Spinal cord (tissue), 9 donors: ENCODE measurements at regions not wholly inside any gene's neighbourhood (a gene's known extent, or its start where the extent isn't known, plus 50 kb on each side); places are given as distances from the start of the nearest gene placed in this dataset.

ENCODE experiments used
- DNase-seq, 6 donors: peaks; one replicate each; pipeline versions ENCODE4 v3.0.0 to v3.0.0-alpha.2; 2013 to 2015; ENCODE audit warnings: low spot score in 6 of 6, low read depth in 4 of 6
- H3K27ac ChIP-seq: one replicate; pipeline ENCODE4 v1.5.1; 2013; ENCODE audit warnings: low read depth, low read length, control low read depth
- H3K27me3 ChIP-seq: one replicate; pipeline ENCODE4 v1.6.1; 2013; ENCODE audit warnings: low read length; ENCODE audit not compliant: control insufficient read depth, insufficient read depth
- H3K36me3 ChIP-seq: one replicate; pipeline ENCODE4 v1.6.1; 2013; ENCODE audit warnings: low read length; ENCODE audit not compliant: control insufficient read depth, insufficient read depth
- H3K4me1 ChIP-seq: one replicate; pipeline ENCODE4 v1.6.1; 2013; ENCODE audit warnings: low read length; ENCODE audit not compliant: control insufficient read depth, insufficient read depth
- H3K4me3 ChIP-seq: one replicate; pipeline ENCODE4 v1.5.1; 2013; ENCODE audit warnings: low read depth, low read length, control low read depth
- H3K9me3 ChIP-seq: one replicate; pipeline ENCODE4 v1.6.1; 2013; ENCODE audit warnings: low read length; ENCODE audit not compliant: control insufficient read depth, insufficient read depth
- WGBS: methylation state at CpG from one replicate; pipeline ENCODE4 v1.1.5; 2013; ENCODE audit warnings: missing lambda C conversion rate; ENCODE audit not compliant: insufficient coverage; 5-methylcytosine and 5-hydroxymethylcytosine counted together
- donor health status: healthy.

DNA sequence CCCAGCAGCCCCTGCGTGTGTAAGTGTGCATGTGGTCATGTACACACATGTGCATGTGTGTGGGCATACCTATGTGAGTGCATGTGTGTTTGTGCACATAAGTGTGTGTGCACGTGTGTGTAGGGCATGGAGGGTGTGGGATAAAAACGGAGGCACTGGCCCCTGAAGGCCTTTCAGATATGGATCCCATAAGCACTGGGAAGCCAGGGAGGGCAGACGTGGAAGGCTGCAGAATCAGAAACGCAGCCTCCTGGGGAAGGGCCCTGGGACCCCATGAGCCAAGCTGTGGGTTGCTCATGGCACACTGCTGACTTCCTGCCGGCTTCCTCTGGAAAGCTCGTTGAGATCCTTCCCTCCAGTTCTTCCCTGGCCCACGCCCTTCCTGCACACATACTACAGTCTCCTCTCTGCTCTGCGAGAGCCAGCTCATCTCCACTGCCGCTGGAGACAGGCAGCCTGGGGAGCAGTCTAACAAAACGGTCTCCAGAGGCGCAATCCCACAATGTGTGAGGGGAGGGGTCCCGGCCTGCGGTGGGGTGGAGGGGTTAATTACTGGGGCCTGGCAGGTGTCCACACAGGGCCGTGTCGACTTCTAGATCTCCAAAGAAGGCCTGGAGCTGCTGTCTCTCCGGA is 435.2 kb upstream of the B3GAT1 start:
- 54% methylated on average over 16 of the region's 17 CpGs for WGBS
- no peaks in the 10 kb centered on the region for H3K27me3 ChIP-seq
- H3K9me3 ChIP-seq, result no peaks in the 10 kb centered on the region
- H3K27ac ChIP-seq, result no peak overlapping the region
- H3K4me3 ChIP-seq, result no peak overlapping the region
- H3K4me1 ChIP-seq, result peaks cover 22% of the 10 kb centered on the region
- DNase-seq, result no peak
- no peaks in the 10 kb centered on the region for H3K36me3 ChIP-seq

DNA sequence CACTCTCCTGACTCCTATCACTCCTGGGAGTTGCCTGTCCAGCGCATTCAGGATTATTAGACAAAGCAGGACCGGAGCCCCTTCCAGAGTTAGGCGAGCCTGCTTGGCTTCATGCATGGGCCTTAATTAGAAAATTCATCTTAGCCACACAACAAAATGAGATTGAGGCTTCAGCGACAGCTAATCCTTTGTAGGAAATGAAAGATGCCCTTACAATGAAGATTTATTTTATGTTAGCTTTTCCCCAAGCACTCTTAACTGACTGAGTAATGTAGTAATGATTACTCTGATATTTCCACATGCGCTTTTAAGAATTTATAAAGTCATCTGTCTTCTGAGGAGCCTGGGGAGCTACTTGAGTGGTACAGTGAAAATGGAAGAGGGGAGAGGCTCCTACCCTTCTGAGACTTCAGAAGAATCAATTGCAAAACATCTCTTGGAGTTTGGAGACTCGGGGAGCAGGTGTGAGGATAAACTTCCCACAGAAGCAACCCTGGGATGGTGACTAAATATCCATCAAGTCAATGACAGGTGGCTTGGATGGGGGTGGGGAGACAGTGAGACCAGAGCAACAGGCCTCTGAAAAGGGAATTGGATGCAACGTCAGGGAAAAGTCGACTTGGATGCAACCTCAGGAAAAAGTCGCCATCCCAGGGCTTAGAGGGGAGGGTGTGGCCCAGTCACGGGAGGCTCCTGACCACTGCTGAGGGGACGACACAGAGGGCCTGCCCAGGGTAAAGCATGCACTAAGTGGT is 434.5 kb upstream of the B3GAT1 start:
- WGBS, result 72% methylated on average over 6 of the region's 11 CpGs
- no peak overlapping the region for H3K4me3 ChIP-seq

DNA sequence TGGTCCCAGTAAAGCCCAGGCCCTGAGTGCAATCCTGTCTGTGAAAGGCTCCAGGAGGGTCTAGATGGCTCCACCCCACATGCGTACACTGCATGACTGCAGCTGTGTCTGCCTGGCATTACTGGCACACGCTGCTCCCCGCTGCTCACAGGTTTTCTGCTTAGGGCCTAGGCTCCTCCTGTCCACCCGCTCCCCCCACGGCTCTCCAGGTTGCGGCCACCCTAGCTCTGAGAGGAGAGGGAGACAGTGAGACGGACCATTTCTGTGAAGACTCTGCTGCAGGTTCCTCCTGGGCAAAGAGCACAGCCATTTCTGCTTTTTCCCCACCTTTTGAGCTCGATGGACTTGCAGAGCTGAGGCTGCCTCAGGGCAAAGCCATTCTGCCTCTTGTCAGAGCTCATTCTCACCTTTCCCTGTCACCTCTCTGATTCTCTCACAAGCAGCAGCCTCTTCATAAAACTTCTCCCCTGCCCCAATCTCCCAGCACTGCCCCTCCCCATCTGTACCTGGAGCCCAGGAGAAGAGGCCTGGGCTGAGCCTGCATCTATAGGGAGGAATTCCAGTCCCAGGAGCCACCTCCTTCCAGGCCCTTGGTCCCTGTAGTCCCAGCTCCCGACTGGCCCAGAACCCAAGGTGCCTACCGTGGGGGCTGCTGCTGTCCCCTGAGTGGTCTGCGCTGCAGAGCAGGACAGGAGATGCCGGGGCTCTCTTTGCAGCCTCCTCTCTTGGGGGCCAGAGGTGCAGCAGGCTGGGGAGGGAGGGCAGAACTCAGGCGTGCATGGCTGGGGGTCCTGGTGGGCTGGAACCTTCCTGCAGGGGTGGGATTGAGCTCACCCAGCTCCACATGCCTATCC is 433.7 kb upstream of the B3GAT1 start:
- H3K9me3 ChIP-seq, result no peaks in the 10 kb centered on the region
- WGBS, result 84% methylated on average over 10 of the region's 13 CpGs
- H3K36me3 ChIP-seq, result no peaks in the 10 kb centered on the region
- peak in 1 of 6 donors; percentile 43 for DNase-seq
- H3K4me3 ChIP-seq, result no peak overlapping the region
- H3K27ac ChIP-seq, result no peak overlapping the region
- no peaks in the 10 kb centered on the region for H3K27me3 ChIP-seq
- H3K4me1 ChIP-seq, result peaks cover 22% of the 10 kb centered on the region

More for the DNA sequence above, 434.5 kb upstream of the B3GAT1 start:
- DNase-seq, result peak in 1 of 6 donors; percentile 91
- H3K27ac ChIP-seq, result no peak overlapping the region
- H3K9me3 ChIP-seq, result no peaks in the 10 kb centered on the region
- H3K36me3 ChIP-seq, result no peaks in the 10 kb centered on the region
- H3K27me3 ChIP-seq, result no peaks in the 10 kb centered on the region
- H3K4me1 ChIP-seq, result peaks cover 22% of the 10 kb centered on the region

DNA sequence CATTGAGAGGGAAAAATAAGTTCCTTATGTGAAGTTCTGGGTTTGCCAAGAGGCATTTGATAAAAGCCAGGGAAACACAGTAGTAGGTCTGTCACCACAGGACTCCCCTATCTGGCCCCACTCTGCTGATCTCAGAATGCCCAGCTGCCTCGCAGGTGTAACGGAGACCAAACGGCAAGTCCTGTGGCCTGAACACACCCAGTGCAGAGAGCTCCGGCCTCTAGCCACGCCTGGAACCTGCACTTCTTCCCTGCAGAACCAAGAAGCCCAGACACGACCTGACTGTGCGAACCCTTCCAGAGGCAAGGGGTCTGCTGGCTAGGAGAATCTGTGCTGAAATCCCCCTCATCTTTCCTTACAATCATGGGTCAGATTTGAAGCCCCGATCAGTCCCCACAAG is 432.8 kb upstream of the B3GAT1 start:
- Histone ChIP-seq H3K36me3 (no peaks in the 10 kb centered on the region), H3K4me1 (peaks cover 22% of the 10 kb centered on the region), H3K27me3 (no peaks in the 10 kb centered on the region), H3K27ac (no peak overlapping the region), H3K4me3 (no peak overlapping the region), H3K9me3 (no peaks in the 10 kb centered on the region)
- DNase-seq, result no peak
- 87% methylated on average over 8 of the region's 8 CpGs for WGBS

DNA sequence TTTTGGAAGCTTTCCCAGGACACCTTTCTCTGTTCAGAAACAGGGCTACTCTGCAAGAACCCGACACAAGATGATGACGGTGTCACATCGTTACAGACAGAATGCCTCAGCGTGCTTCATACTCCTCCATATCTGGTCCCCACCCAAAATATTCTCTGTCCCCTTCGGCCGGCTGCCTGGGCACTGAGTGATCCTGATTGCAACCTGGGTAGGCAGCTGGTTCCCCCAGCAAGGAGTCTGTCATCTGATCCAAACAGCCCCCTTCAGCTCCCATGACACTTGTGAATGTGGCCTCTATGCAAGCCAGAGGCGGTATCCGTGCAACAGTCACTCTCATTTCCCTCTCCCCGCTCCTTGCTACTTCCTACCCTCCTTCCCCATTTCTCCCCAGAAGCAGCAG is 431.7 kb upstream of the B3GAT1 start:
- Histone ChIP-seq H3K4me1 (peaks cover 22% of the 10 kb centered on the region), H3K27ac (no peak overlapping the region)
- peak in 1 of 6 donors; percentile 42 for DNase-seq

DNA sequence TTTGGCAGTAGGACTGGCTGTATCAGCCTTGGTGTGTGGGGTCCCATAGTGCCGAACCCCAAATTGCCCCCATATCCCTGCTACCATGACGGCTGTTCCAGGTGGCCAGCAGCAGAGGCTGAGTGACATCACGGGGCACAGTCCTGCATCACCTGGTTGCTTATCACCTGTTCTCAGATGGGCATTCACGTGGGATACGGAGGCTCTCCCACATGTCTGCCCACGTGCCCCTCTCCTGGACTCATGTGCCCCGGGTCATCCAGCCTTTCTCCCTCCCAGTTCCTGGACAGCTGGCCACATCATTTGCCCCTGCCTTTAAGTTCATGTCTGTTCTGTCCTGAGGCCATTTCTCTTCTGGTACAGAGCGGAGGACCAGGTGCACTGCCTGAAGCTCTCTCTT is 431.0 kb upstream of the B3GAT1 start:
- no peaks in the 10 kb centered on the region for H3K9me3 ChIP-seq
- H3K4me3 ChIP-seq, result no peak overlapping the region
- H3K27ac ChIP-seq, result no peak overlapping the region
- H3K36me3 ChIP-seq, result no peaks in the 10 kb centered on the region
- 91% methylated on average over 8 of the region's 8 CpGs for WGBS
- DNase-seq, result no peak
- H3K4me1 ChIP-seq, result peaks cover 25% of the 10 kb centered on the region
- no peaks in the 10 kb centered on the region for H3K27me3 ChIP-seq

More for the DNA sequence above, 431.7 kb upstream of the B3GAT1 start:
- H3K27me3 ChIP-seq, result no peaks in the 10 kb centered on the region
- 66% methylated on average over 9 of the region's 9 CpGs for WGBS
- H3K9me3 ChIP-seq, result no peaks in the 10 kb centered on the region
- no peak overlapping the region for H3K4me3 ChIP-seq
- H3K36me3 ChIP-seq, result no peaks in the 10 kb centered on the region

DNA sequence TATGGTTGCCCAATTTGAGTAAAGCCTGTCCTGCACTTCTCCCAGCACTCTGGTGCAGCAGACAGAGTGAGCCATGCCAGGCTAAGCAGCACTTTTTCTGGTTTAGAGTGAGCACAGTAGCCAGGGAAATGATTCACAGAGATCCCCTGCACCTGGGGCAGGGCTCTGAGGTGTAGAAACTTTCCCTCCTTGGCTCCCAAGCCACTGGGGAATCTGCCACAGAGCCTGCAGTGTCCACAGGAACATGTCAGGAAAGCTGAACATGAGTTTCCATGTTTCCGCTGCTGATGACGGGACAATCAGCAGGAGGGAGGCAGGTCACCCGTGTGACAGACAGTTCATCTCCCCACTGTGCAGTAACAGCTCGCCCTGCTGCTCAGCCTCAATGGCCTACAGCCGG is 429.9 kb upstream of the B3GAT1 start:
- Histone ChIP-seq H3K4me1 (peaks cover 25% of the 10 kb centered on the region), H3K36me3 (no peaks in the 10 kb centered on the region), H3K9me3 (no peaks in the 10 kb centered on the region), H3K4me3 (no peak overlapping the region), H3K27ac (no peak overlapping the region), H3K27me3 (no peaks in the 10 kb centered on the region)
- DNase-seq, result no peak
- WGBS, result 63% methylated on average over 5 of the region's 5 CpGs

DNA sequence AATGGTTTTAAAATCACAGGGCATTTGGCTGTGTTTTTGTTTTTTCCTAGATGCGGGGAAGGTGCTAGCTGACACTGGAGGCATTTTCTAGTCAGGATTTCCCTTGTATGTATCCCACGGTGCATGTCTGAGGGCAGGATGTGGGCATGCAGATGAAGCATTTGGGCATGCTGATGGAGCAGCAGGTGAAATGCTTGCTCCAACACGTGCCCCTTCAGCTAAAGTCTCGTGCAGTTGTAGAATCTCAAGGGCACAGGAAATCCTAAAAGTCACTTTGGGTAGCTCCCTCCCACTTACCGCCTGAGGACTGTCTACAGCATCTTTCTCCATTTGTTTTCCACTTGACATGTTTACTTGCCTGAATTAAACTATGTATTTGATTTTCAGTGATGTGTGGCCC is 429.4 kb upstream of the B3GAT1 start:
- Histone ChIP-seq H3K27me3 (no peaks in the 10 kb centered on the region), H3K4me1 (peaks cover 22% of the 10 kb centered on the region), H3K4me3 (no peak overlapping the region), H3K36me3 (no peaks in the 10 kb centered on the region), H3K9me3 (no peaks in the 10 kb centered on the region), H3K27ac (no peak overlapping the region)
- WGBS, result 72% methylated on average over 4 of the region's 5 CpGs
- no peak for DNase-seq

DNA sequence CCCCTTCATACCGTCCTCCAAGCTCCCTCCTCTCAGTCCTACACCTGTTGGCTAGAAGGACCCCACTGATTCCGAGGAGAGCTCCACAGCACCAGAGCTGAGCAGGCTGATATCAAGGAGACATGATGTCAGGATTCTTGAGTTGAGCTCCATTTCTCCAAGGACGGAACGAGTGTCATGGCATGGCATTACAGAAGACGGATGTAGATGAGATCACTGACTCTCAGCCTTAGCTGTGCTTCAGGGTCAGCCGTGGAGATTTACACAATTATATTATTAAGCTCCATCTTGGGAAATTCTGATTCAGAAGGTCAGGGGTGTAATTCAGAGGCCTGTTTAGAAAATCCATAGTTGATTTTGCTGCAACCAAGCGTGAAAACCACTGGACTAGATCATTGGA is 428.9 kb upstream of the B3GAT1 start:
- Histone ChIP-seq H3K4me3 (no peak overlapping the region), H3K27ac (no peak overlapping the region), H3K36me3 (no peaks in the 10 kb centered on the region), H3K9me3 (no peaks in the 10 kb centered on the region), H3K27me3 (no peaks in the 10 kb centered on the region), H3K4me1 (peaks cover 18% of the 10 kb centered on the region)
- peak in 1 of 6 donors; percentile 14 for DNase-seq
- WGBS, result 95% methylated on average over 4 of the region's 7 CpGs
